HEK293 (cell line): ENCODE measurements at regions not wholly inside any gene's neighbourhood (a gene's known extent, or its start where the extent isn't known, plus 50 kb on each side); places are given as distances from the start of the nearest gene placed in this dataset.
A peak's percentile ranks its signal among the peaks of the same experiment; 100 is the strongest.

Experiments used
- CTCF ChIA-PET: fragments of 350-600 bp; formaldehyde crosslinking; extraction: SDS; loops from one replicate; lab custom pipeline; 2021; ENCODE audit warnings: antibody characterized with exemption; lab: Yijun Ruan, JAX
- POLR2A ChIA-PET: fragments of 300-600 bp; formaldehyde crosslinking; extraction: SDS; loops from one replicate; lab custom pipeline; 2020; ENCODE audit warnings: antibody characterized with exemption, inconsistent platforms; lab: Yijun Ruan, JAX
- H3K27ac ChIP-seq: fragments of 200-500 bp; sonication (Bioruptor generic); 2 replicates; pipeline ENCODE4 v1.5.1; 2014; ENCODE audit warnings: low read depth, low read length, control low read depth, inconsistent platforms; ENCODE audit errors: extremely low read depth
- H3K36me3 ChIP-seq, 2 experiments: fragments of 200-500 bp in 1 of 2; sonication (Bioruptor generic) in 1 of 2; 1 replicate in 1 of 2; 2 replicates in 1 of 2; pipeline ENCODE4 v1.5.1; 2014 to 2017; ENCODE audit warnings: inconsistent platforms in 2 of 2, low read length in 2 of 2; ENCODE audit not compliant: control insufficient read depth in 2 of 2, insufficient read depth in 1 of 2
- H3K4me1 ChIP-seq: fragments of 200-500 bp; sonication (Bioruptor generic); 2 replicates; pipeline ENCODE4 v1.5.1; 2014; ENCODE audit warnings: mild to moderate bottlenecking, low read length, inconsistent platforms; ENCODE audit not compliant: control insufficient read depth, insufficient read depth
- H3K4me3 ChIP-seq: 2 replicates; pipeline ENCODE4 v1.5.1; 2011; ENCODE audit warnings: low read depth, mild to moderate bottlenecking, control low read depth, low read length, moderate library complexity
- H3K9me3 ChIP-seq: fragments of 200-500 bp; sonication (Bioruptor generic); 2 replicates; pipeline ENCODE4 v1.5.1; 2014; ENCODE audit warnings: low read depth, low read length, inconsistent platforms; ENCODE audit not compliant: control insufficient read depth, insufficient read depth
- FEZF1 ChIP-seq: fragments of 450-650 bp; formaldehyde crosslinking; IDR thresholded peaks from 2 replicates; pipeline ENCODE4 v1.5.1; 2016; ENCODE audit warnings: missing biosample characterization, missing genetic modification characterization
- GFI1B ChIP-seq: fragments of 450-650 bp; formaldehyde crosslinking; IDR thresholded peaks from 2 replicates; pipeline ENCODE4 v1.5.1; 2016; ENCODE audit warnings: missing biosample characterization, missing genetic modification characterization
- GLI2 ChIP-seq: fragments of 450-650 bp; formaldehyde crosslinking; IDR thresholded peaks from 2 replicates; pipeline ENCODE4; 2017; ENCODE audit warnings: missing biosample characterization, missing genetic modification characterization, low read depth, borderline replicate concordance
- GLIS1 ChIP-seq: fragments of 450-650 bp; formaldehyde crosslinking; IDR thresholded peaks from 2 replicates; pipeline ENCODE4 v1.5.1; 2016; ENCODE audit warnings: missing biosample characterization, missing genetic modification characterization
- HOXD13 ChIP-seq: sonication (generic); formaldehyde crosslinking; IDR thresholded peaks from 2 replicates; pipeline ENCODE4 v1.8.0; 2022; ENCODE audit warnings: missing genetic modification reagents, borderline replicate concordance
- KLF8 ChIP-seq: fragments of 450-650 bp; formaldehyde crosslinking; IDR thresholded peaks from 2 replicates; pipeline ENCODE4 v1.5.1; 2016; ENCODE audit warnings: missing biosample characterization, missing genetic modification characterization
- OSR2 ChIP-seq: fragments of 450-650 bp; formaldehyde crosslinking; IDR thresholded peaks from 2 replicates; pipeline ENCODE4 v1.5.1; 2016; ENCODE audit warnings: missing biosample characterization, missing genetic modification characterization
- SP2 ChIP-seq: fragments of 450-650 bp; formaldehyde crosslinking; IDR thresholded peaks from 2 replicates; pipeline ENCODE4 v1.5.1; 2016; ENCODE audit warnings: missing biosample characterization, missing genetic modification characterization
- ZFHX2 ChIP-seq: fragments of 450-650 bp; formaldehyde crosslinking; conservative IDR thresholded peaks from 2 replicates; pipeline ENCODE4 v1.5.1; 2016; ENCODE audit warnings: missing biosample characterization, missing genetic modification characterization
- ZNF112 ChIP-seq: fragments of 450-650 bp; formaldehyde crosslinking; IDR thresholded peaks from 2 replicates; pipeline ENCODE4 v1.5.0; 2017; ENCODE audit warnings: missing biosample characterization, missing genetic modification characterization
- ZNF121 ChIP-seq: fragments of 450-650 bp; formaldehyde crosslinking; IDR thresholded peaks from 2 replicates; pipeline ENCODE4 v1.5.1; 2016; ENCODE audit warnings: missing biosample characterization, missing genetic modification characterization
- ZNF138 ChIP-seq: fragments of 450-650 bp; formaldehyde crosslinking; IDR thresholded peaks from 2 replicates; pipeline ENCODE4 v1.5.1; 2016; ENCODE audit warnings: missing biosample characterization, missing genetic modification characterization, borderline replicate concordance
- ZNF148 ChIP-seq: fragments of 450-650 bp; formaldehyde crosslinking; IDR thresholded peaks from 2 replicates; pipeline ENCODE4 v1.5.0; 2017; ENCODE audit warnings: missing biosample characterization, missing genetic modification characterization, borderline replicate concordance
- ZNF202 ChIP-seq: fragments of 450-650 bp; formaldehyde crosslinking; IDR thresholded peaks from 2 replicates; pipeline ENCODE4 v1.5.1; 2016; ENCODE audit warnings: missing biosample characterization, missing genetic modification characterization, borderline replicate concordance
- ZNF211 ChIP-seq: fragments of 450-650 bp; formaldehyde crosslinking; IDR thresholded peaks from 2 replicates; pipeline ENCODE4 v1.5.1; 2016; ENCODE audit warnings: low read depth, missing biosample characterization, missing genetic modification characterization
- ZNF221 ChIP-seq: fragments of 450-650 bp; formaldehyde crosslinking; IDR thresholded peaks from 2 replicates; pipeline ENCODE4 v1.5.1; 2017; ENCODE audit warnings: missing biosample characterization, missing genetic modification characterization, borderline replicate concordance
- ZNF350 ChIP-seq: fragments of 450-650 bp; formaldehyde crosslinking; IDR thresholded peaks from 2 replicates; pipeline ENCODE4 v1.5.0; 2017; ENCODE audit warnings: missing biosample characterization, mild to moderate bottlenecking, missing genetic modification characterization
- ZNF391 ChIP-seq: fragments of 450-650 bp; formaldehyde crosslinking; IDR thresholded peaks from 2 replicates; pipeline ENCODE4 v1.5.1; 2016; ENCODE audit warnings: low read depth, missing biosample characterization, missing genetic modification characterization, borderline replicate concordance
- ZNF394 ChIP-seq: fragments of 450-650 bp; formaldehyde crosslinking; IDR thresholded peaks from 2 replicates; pipeline ENCODE4 v1.5.1; 2016; ENCODE audit warnings: missing biosample characterization, missing genetic modification characterization, mild to moderate bottlenecking, moderate library complexity, borderline replicate concordance
- ZNF629 ChIP-seq: fragments of 450-650 bp; formaldehyde crosslinking; IDR thresholded peaks from 2 replicates; pipeline ENCODE4 v1.5.1; 2017; ENCODE audit warnings: missing biosample characterization, missing genetic modification characterization
- ZNF777 ChIP-seq: fragments of 450-650 bp; formaldehyde crosslinking; IDR thresholded peaks from 2 replicates; pipeline ENCODE4 v1.5.1; 2017; ENCODE audit warnings: missing biosample characterization, missing genetic modification characterization, borderline replicate concordance
- ZNF843 ChIP-seq: fragments of 450-650 bp; formaldehyde crosslinking; IDR thresholded peaks from 2 replicates; pipeline ENCODE4 v1.5.1; 2016; ENCODE audit warnings: missing biosample characterization, missing genetic modification characterization
- TF ChIP-seq, protein P1 (sequence below): fragments of 450-650 bp; formaldehyde crosslinking; IDR thresholded peaks from 2 replicates; pipeline ENCODE4; 2016; ENCODE audit warnings: missing biosample characterization, missing genetic modification characterization
- TF ChIP-seq, protein P2 (sequence below): fragments of 450-650 bp; formaldehyde crosslinking; IDR thresholded peaks from 2 replicates; pipeline ENCODE4 v1.5.1; 2016; ENCODE audit warnings: missing biosample characterization, missing genetic modification characterization
- TF ChIP-seq, protein P3 (sequence below): fragments of 450-650 bp; formaldehyde crosslinking; IDR thresholded peaks from 2 replicates; pipeline ENCODE4 v1.5.1; 2016; ENCODE audit warnings: missing biosample characterization, missing genetic modification characterization

DNA sequence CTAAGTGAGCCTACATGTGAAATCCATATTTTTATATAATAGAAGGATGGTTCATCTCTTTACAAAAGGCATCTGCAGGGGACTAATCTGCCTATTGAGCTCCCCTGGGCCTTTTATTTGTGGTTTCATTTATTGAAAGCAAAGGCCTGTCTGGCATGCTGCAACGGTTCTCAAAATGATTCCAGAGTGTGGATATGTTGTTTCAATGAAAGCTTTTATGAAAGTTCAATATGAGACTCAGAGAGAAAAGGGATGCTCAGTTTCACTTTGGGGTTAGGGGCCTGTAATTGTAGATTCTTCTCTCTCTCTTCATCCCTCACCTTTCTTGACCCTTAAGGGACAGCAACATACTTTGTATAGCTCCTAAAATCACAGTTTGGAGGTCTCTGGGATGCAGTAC is 204.2 kb upstream of the CASK start:
- ChIA-PET CTCF (no interaction called here), POLR2A (no interaction called here)
- no peaks in the 10 kb centered on the region for H3K36me3 ChIP-seq
- H3K9me3 ChIP-seq: no peaks in the 10 kb centered on the region
- no peak overlapping the region for H3K27ac ChIP-seq
- H3K4me1 ChIP-seq: no peaks in the 10 kb centered on the region
- TF ChIP-seq, protein P1, sequence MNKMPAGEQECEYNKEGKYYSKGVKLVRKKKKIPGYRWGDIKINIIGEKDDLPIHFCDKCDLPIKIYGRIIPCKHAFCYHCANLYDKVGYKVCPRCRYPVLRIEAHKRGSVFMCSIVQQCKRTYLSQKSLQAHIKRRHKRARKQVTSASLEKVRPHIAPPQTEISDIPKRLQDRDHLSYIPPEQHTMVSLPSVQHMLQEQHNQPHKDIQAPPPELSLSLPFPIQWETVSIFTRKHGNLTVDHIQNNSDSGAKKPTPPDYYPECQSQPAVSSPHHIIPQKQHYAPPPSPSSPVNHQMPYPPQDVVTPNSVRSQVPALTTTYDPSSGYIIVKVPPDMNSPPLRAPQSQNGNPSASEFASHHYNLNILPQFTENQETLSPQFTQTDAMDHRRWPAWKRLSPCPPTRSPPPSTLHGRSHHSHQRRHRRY: no peak
- TF ChIP-seq ZNF148 (tag by site-specific recombination) (no peak), ZNF202 (tag by site-specific recombination) (no peak), GLIS1 (tag by site-specific recombination) (no peak), ZNF391 (no peak), ZNF138 (tag by site-specific recombination) (no peak), SP2 (no peak), GFI1B (tag by site-specific recombination) (no peak), ZNF112 (tag by site-specific recombination) (no peak), ZNF777 (tag by site-specific recombination) (no peak), HOXD13 (CRISPR knock-in tag) (no peak), ZNF350 (tag by site-specific recombination) (no peak), KLF8 (no peak), ZFHX2 (no peak), GLI2 (no peak)
- TF ChIP-seq, all 188 proteins: peak for 0
- no peak overlapping the region for H3K4me3 ChIP-seq

DNA sequence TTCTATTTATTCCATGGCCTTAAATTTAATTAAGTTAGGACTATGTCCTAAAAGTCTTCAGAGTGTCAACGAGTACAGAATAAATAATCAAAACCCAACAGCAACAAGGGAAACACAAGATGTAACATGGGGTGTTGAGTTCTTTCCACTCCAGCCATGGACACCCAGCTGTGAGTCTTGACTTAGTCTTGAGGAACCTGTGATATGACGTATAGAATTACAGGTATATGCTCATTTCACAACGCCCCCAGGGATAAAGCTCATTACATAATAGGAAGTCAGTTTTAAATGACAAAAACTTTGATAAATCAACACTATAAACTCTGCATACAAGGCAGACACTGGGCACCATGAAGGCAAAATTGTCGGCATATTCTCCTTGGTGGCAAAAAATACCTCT is 200.0 kb upstream of the CASK start:
- no peak; the same call in 1 of the 2 replicates for TF ChIP-seq OSR2 (tag by site-specific recombination)
- no peak for TF ChIP-seq ZNF121 (tag by site-specific recombination)
- TF ChIP-seq, protein P2, sequence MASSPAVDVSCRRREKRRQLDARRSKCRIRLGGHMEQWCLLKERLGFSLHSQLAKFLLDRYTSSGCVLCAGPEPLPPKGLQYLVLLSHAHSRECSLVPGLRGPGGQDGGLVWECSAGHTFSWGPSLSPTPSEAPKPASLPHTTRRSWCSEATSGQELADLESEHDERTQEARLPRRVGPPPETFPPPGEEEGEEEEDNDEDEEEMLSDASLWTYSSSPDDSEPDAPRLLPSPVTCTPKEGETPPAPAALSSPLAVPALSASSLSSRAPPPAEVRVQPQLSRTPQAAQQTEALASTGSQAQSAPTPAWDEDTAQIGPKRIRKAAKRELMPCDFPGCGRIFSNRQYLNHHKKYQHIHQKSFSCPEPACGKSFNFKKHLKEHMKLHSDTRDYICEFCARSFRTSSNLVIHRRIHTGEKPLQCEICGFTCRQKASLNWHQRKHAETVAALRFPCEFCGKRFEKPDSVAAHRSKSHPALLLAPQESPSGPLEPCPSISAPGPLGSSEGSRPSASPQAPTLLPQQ (tag by site-specific recombination): no peak
- no peak for TF ChIP-seq ZNF221 (tag by site-specific recombination)
- TF ChIP-seq ZNF211: no peak
- TF ChIP-seq FEZF1 (tag by site-specific recombination): peak; percentile 91
- TF ChIP-seq ZNF843 (tag by site-specific recombination): peak; percentile 70
- no peak for TF ChIP-seq ZNF394 (tag by site-specific recombination)
- peak; percentile 43; the same call in 1 of the 2 replicates for TF ChIP-seq ZNF629 (tag by site-specific recombination)
- TF ChIP-seq, protein P3, sequence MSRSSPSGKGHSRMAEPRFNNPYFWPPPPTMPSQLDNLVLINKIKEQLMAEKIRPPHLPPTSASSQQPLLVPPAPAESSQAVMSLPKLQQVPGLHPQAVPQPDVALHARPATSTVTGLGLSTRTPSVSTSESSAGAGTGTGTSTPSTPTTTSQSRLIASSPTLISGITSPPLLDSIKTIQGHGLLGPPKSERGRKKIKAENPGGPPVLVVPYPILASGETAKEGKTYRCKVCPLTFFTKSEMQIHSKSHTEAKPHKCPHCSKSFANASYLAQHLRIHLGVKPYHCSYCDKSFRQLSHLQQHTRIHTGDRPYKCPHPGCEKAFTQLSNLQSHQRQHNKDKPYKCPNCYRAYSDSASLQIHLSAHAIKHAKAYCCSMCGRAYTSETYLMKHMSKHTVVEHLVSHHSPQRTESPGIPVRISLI (tag by site-specific recombination): no peak
- POLR2A ChIA-PET: no interaction called here
- Histone ChIP-seq H3K4me3 (no peak overlapping the region), H3K27ac (no peak overlapping the region), H3K9me3 (no peaks in the 10 kb centered on the region), H3K4me1 (peaks cover 5% of the 10 kb centered on the region; the same call in 1 of the 2 replicates), H3K36me3 (no peaks in the 10 kb centered on the region)
- CTCF ChIA-PET: interaction anchor here (0.6 kb wide), 1 partner anchor 167 kb away, joined by 3 read pairs; no protein-coding TSS in a partner anchor
